Esophagus muscularis mucosa (tissue), 4 donors: ENCODE measurements at regions not wholly inside any gene's neighbourhood (a gene's known extent, or its start where the extent isn't known, plus 50 kb on each side); places are given as distances from the start of the nearest gene placed in this dataset.

ENCODE experiments used
- EP300 ChIP-seq: sonication (generic); formaldehyde crosslinking; IDR thresholded peaks from one replicate; pipeline ENCODE4 v1.6.1; 2017; ENCODE audit warnings: antibody characterized with exemption
- POLR2A ChIP-seq: fragments of 450-650 bp; IDR thresholded peaks from one replicate; pipeline ENCODE4 v1.6.1; 2017; ENCODE audit warnings: antibody characterized with exemption, moderate library complexity, mild to moderate bottlenecking, low read depth
- POLR2AphosphoS5 ChIP-seq, 2 donors: sonication (generic); formaldehyde crosslinking; IDR thresholded peaks; one replicate each; pipeline ENCODE4 v1.6.1; 2017; ENCODE audit warnings: antibody characterized with exemption in 2 of 2
- TF ChIP-seq, protein P1 (sequence below), 3 experiments: fragments of 200-600 bp in 2 of 3; fragments of 450-650 bp in 1 of 3; sonication (generic) in 2 of 3; IDR thresholded peaks; one replicate each; pipeline ENCODE4 v1.5.1; 2017 to 2019; ENCODE audit warnings: antibody characterized with exemption in 3 of 3, mild to moderate bottlenecking in 2 of 3, moderate library complexity in 1 of 3

DNA sequence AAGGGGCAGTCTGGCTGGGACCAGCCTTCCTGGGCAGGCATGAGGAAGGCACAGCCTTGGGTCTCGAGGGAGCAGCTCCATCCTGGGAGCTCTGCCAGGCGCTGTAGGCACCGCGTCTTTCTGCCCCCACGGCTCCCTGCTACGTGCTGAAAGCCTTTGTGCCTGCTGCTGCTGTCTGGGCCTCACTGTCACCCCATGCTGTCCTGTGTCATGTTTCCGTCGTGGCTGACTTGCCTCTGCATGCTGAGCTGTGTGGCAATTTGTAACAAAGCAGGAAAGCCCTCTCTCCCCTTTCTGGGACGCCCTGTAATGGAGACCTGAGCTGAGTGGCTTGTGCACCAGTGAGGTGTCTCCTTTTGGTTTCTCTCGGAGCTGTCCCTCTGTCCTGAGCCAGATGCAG is 152.5 kb downstream of the TSN start:
- TF ChIP-seq, protein P1, sequence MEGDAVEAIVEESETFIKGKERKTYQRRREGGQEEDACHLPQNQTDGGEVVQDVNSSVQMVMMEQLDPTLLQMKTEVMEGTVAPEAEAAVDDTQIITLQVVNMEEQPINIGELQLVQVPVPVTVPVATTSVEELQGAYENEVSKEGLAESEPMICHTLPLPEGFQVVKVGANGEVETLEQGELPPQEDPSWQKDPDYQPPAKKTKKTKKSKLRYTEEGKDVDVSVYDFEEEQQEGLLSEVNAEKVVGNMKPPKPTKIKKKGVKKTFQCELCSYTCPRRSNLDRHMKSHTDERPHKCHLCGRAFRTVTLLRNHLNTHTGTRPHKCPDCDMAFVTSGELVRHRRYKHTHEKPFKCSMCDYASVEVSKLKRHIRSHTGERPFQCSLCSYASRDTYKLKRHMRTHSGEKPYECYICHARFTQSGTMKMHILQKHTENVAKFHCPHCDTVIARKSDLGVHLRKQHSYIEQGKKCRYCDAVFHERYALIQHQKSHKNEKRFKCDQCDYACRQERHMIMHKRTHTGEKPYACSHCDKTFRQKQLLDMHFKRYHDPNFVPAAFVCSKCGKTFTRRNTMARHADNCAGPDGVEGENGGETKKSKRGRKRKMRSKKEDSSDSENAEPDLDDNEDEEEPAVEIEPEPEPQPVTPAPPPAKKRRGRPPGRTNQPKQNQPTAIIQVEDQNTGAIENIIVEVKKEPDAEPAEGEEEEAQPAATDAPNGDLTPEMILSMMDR (IDR thresholded peaks at IDR 0.05), result no peak
- TF ChIP-seq POLR2A (no peak), POLR2AphosphoS5 (IDR thresholded peaks at IDR 0.05) (no peak), EP300 (no peak)
